SIG-M5 treated with dmso at 0.1 percent for 504 hours (cell line): ENCODE measurements at regions not wholly inside any gene's neighbourhood (a gene's known extent, or its start where the extent isn't known, plus 50 kb on each side); places are given as distances from the start of the nearest gene placed in this dataset.
"Not testable (repeated sequence)": the region's sequence is repeated elsewhere in the genome, so short reads cannot be mapped to it uniquely, and the experiment has no call there.

Source experiments
- DNase-seq: peaks from one replicate; lab custom pipeline; 2025; ENCODE audit not compliant: unreplicated experiment; lab: John Stamatoyannopoulos, UW

- no peak for DNase-seq
Measured at GRCh38 chr2:167803449-167803988, 443.9 kb downstream of the STK39 start.

DNA sequence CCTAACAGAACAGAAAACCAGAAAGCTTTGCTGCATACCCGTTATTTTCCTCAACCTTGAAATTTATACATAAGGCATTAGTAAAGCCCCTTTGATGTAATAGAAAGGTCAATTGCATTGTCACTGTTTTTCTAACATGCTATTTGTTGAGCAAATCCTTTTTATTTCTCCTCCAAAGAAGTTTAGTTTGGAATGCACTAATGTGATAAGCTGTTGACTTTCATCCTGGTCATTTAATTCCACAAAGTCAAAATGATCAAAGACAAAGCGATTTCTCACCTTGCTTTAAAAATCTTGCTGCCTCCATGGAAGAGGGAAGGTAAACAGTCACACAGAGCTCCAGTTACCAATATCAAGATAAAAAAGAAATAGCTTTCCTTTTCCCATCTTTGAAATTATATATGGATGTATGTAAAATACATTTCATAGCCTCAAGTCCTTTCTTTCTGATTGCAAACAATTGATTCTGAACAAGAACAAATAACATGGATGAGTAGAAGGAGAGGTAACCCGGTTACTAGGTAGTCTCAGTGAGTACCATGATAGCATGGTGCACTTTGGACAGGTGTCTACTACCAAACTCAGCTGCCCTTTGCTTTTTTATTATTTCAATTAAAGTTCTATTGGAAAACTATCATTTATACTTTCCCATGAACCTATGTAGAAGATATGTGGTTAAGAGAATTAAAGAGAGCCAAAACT, 452.7 kb downstream of the STK39 start:
- no peak for DNase-seq

GRCh38 chr2:167793725-167794124, 453.7 kb downstream of the STK39 start:
- DNase-seq: no peak

DNA sequence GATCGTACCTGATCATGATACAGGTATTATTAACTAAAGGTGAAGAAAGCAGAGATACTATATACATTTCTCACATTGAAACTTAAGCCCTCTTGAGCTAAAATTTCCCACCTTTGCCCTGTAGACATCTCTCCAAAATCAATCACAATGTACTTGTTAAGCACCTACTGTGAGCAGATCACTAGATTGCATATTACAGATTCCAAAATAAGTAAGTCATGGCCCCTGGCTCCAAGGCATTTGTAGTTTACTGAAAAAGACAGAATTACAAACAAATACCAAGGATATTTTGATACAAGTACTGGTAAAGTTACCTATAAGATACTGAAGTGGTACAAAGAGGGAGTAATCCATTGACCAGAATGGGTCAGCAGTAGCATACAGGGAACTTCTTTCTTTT, 455.3 kb downstream of the STK39 start:
- no peak for DNase-seq

DNA sequence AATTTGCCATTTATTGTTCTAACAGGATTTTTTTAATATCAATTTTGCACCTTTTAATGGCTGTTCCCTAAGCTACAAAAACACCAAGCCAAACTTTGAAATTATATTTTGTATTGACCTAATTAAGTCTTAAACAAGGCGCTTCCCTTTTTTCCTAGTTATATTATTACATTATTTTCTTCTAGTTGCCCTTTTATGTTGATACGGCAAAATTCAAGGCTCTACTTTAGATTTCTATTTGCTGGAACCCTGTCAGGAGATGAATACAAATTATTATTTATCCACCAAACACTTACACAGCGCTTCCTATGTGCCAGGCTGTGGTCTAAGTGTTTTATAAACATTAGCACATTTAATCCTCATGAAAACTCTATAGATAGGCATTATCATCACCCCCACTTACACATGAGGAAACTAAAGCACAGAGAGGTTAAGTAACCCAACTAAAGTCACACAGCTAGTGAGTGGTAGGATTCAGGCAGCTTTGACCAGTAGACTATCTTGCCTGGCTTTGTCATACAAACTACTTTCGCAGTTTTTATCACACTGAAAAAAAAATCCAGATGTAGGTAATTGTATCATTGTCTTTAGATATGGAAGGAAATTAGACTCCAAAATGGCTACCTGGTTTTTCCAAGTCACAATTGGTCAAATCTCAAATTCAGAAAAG, 456.5 kb downstream of the STK39 start:
- no peak for DNase-seq

GRCh38 chr2:167790189-167790588, 457.2 kb downstream of the STK39 start:
- no peak for DNase-seq

DNA sequence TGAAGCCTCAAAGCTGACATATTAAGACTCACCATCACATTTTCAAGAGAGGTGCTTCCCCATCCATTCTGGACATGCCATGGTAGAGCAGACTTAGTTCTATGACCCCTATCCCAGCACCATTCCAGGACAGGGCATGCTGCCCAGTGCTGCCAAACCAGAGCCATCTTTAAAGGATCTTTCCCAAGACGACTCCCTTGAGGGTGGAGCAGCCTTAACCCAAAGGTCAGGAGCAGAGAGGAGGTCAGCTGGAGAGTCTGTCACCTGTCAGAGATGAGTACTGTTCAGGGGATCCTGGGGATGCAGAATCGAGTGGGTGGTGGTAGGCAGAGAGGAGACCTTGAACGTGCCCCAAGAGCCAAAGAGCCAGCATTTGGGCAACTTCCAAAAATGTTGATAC, 459.8 kb downstream of the STK39 start:
- no peak for DNase-seq

DNA sequence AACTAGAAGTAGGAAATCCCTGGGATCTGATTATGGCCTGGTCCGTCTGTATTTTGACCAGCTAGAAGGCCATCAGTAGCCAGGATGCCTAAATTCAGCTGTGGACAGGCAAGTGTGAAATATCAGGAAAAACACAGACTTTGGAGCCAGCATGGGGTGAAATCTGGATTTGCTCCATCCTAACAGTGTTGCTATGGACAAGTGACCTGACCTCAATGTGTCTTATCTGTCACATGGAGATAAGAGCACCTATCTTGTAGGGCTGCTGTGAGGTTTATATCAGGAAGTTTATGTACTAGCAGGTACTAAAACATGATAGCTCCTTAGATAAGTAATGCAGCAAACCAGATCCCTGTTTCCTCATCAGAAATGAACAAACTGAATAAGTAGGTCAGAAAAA, 460.4 kb downstream of the STK39 start:
- DNase-seq: no peak

GRCh38 chr2:167785606-167786216, 461.7 kb downstream of the STK39 start:
- DNase-seq: no peak

GRCh38 chr2:167784084-167784425, 463.3 kb downstream of the STK39 start:
- DNase-seq: no peak

GRCh38 chr2:167783261-167784083, 463.9 kb downstream of the STK39 start:
- DNase-seq: no peak

DNA sequence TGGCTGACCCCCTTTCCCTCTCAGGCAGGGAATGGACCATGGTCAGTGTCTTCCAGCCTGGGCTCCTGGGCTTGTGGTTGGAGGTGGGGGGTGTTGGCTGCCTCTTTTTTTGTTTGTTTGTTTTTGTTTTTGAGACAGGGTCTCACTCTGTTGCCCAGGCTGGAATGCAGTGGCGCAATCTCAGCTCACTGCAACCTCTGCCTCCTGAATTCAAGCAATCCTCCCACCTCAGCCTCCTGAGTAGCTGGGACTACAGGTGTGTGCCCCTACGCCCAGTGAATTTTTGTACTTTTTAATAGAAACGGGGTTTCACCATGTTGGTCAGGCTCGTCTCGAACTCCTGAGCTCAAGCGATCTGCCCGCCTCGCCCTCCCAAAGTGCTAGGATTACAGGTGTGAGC, 465.8 kb downstream of the STK39 start:
- not testable (repeated sequence) for DNase-seq

GRCh38 chr2:167776359-167776758, 471.0 kb downstream of the STK39 start:
- no peak for DNase-seq

GRCh38 chr2:167771628-167772027, 475.8 kb downstream of the STK39 start:
- no peak for DNase-seq

GRCh38 chr2:167769020-167769419, 478.4 kb downstream of the STK39 start:
- no peak for DNase-seq

- DNase-seq: no peak
Measured at GRCh38 chr2:167767830-167768229, 479.6 kb downstream of the STK39 start.

GRCh38 chr2:167764772-167765341, 482.5 kb downstream of the STK39 start:
- DNase-seq: no peak

DNA sequence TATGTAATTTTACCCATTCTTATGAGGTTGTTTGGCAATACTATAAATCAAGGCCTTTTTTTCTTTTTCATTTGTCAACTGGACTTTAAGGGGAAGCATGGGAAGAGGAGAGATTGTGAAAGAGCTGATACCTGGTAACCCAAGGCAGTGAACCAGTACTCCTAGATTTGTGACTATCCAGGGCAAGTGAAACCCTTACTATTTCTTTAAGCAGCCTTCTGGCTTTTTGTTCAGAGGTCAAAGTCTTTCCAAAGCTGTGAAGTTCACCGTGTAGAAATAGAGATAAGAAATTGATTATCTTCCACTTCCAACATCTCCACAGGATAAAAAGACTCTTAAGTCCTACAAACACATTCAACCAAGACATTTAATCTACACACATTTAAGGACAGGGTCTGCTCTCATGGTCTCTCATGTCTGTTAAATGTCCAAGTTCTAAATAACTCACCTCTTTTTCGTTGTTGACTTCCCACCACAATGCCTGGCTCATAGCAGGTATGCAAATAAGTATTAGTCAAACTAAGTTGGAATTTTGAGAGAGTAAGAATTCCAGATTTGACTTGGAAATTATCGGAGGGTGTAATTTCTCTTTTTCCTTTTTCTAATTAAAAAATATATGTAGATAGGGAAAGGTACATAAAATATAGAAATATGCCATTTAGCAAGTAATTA, 485.8 kb downstream of the STK39 start:
- DNase-seq: no peak

- DNase-seq: no peak
Measured at GRCh38 chr2:167759531-167759930, 487.9 kb downstream of the STK39 start.

- no peak for DNase-seq
Measured at GRCh38 chr2:167758292-167758691, 489.1 kb downstream of the STK39 start.
